ENCODE measurements at regions not wholly inside any gene's neighbourhood (a gene's known extent, or its start where the extent isn't known, plus 50 kb on each side); places are given as distances from the start of the nearest gene placed in this dataset.
"Not testable (repeated sequence)": the region's sequence is repeated elsewhere in the genome, so short reads cannot be mapped to it uniquely, and the experiment has no call there.

DNA sequence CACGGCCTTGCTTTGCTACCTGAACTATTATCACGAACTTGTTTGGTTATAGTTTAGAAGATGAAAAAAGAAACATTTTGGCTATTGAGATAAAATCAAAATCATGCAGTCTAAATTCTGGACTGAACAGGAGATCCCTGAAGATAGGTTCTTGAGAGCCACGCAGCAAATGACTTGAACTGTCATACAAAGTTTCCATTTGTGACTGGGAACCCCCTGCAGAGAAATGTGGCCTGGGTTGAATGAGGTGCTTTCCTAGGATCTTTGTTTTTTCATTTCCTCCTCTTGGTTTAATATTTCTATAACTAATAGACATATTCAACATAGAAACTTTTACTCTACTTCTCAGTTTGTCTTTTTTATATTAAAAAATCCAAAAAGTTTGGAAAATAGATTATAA, 184.7 kb upstream of the TRPM3 start:
- no peak for DNase-seq (ENCODE audit: low read depth)
- H3K4me3 ChIP-seq (replicated peaks; ENCODE audit: low read depth, low read length), result no peak overlapping the region
- TF ChIP-seq CTCF (IDR thresholded peaks at IDR 0.05; ENCODE audit: low read length, missing control alignments), result no peak

DNA sequence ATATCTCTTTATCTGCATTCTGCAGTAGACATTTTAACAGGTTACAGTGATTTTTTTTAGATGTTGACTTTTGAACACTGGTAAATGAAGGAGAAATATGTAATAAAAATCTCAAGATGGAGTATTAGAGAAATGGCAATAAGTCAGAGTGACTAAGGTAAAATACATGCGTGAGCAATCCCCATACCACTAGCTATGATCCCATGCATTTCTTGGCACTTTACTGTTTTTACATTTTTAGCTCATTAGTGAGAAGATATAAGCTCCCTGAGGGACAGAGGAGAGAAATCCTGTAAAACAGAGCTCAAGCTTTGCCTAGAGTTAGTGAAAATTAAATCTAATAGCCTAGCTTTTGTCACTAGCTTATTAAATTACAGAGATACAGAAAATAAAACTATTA, 181.9 kb upstream of the TRPM3 start:
- no peak overlapping the region for H3K4me3 ChIP-seq (replicated peaks; ENCODE audit: low read depth, low read length)
- no peak for TF ChIP-seq CTCF (IDR thresholded peaks at IDR 0.05; ENCODE audit: low read length, missing control alignments)
- peak; percentile 8 for DNase-seq (ENCODE audit: low read depth)

GRCh38 chr9:71302776-71303175, 181.4 kb upstream of the TRPM3 start:
- DNase-seq (ENCODE audit: low read depth), result no peak

GRCh38 chr9:71295928-71296327, 174.5 kb upstream of the TRPM3 start:
- no peak for TF ChIP-seq CTCF (IDR thresholded peaks at IDR 0.05; ENCODE audit: low read length, missing control alignments)
- DNase-seq (ENCODE audit: low read depth), result no peak
- no peak overlapping the region for H3K4me3 ChIP-seq (replicated peaks; ENCODE audit: low read depth, low read length)

More at GRCh38 chr9:71302776-71303175, 181.4 kb upstream of the TRPM3 start:
- no peak for TF ChIP-seq CTCF (IDR thresholded peaks at IDR 0.05; ENCODE audit: low read length, missing control alignments)
- no peak overlapping the region for H3K4me3 ChIP-seq (replicated peaks; ENCODE audit: low read depth, low read length)

DNA sequence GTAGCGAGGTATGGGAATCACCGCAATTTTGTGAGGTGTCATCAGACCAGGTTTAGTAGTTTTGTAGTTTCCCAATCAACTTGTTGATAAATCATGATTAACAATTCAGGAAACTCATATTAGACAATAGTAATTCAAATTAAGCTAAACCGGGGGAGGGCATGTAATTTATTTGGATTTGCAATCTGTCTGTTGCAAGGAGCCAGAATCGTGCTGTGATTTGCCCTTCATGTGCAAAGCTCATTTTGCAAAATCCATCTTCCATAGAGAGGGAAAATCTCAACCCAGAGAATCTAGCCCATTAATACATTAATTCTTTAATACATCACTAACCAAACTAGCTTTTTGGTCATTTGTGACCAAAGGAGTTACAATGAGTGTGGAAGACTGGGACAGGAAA, 164.7 kb upstream of the TRPM3 start:
- no peak for DNase-seq (ENCODE audit: low read depth)
- no peak for TF ChIP-seq CTCF (IDR thresholded peaks at IDR 0.05; ENCODE audit: low read length, missing control alignments)
- no peak overlapping the region for H3K4me3 ChIP-seq (replicated peaks; ENCODE audit: low read depth, low read length)

DNA sequence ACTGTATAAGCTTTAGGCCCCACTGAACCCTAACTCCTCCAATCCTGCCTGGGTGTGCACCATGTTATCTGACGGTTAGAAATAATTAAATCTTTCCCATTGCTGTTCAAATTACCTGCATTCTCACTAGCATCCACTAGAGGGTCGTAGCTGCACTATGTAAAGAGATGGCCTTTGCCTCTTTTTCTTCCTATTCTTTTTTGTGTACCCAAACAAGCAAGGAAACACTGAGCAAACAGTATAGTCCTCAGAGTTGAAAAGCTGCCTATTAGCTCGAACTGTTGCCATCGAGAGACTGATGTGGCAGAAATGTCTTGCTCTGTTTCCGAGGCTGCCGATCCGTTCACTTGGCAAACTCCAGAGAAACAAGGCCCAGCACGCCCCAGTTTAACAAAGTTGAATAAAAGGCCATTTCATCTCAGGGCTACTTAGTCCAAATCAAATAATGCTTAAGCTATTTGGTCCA, 163.8 kb upstream of the TRPM3 start:
- peak; percentile 74 for DNase-seq (ENCODE audit: low read depth)
- H3K4me3 ChIP-seq (replicated peaks; ENCODE audit: low read depth, low read length), result no peak overlapping the region
- TF ChIP-seq CTCF (IDR thresholded peaks at IDR 0.05; ENCODE audit: low read length, missing control alignments), result peak; percentile 96

- H3K4me3 ChIP-seq (replicated peaks; ENCODE audit: low read depth, low read length); DNase-seq (ENCODE audit: low read depth): not testable (repeated sequence)
Measured at GRCh38 chr9:71282116-71282515, 160.7 kb upstream of the TRPM3 start.

Data from fibroblast of pulmonary artery (primary cell).